ENCODE measurements at regions not wholly inside any gene's neighbourhood (a gene's known extent, or its start where the extent isn't known, plus 50 kb on each side); places are given as distances from the start of the nearest gene placed in this dataset.

DNA sequence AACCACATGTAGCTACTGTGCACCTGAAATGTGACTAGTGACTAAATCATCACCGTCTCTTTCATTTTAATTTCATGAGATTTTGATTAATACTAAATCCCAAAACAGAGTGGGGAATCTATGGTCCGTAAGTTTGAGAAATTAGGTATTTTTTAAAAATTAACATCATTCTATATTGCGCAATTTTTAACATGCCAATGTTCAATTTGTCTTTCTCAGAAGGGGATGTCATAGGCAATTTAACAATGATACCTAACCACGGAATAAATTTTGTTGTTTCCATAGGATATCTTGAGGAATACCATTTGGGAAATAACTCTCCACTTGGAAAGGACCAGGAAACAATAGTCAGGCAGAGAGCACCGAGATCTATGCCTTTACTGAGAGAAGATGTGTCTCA is 267.7 kb downstream of the FAM76B start:
- TF ChIP-seq, protein P1, sequence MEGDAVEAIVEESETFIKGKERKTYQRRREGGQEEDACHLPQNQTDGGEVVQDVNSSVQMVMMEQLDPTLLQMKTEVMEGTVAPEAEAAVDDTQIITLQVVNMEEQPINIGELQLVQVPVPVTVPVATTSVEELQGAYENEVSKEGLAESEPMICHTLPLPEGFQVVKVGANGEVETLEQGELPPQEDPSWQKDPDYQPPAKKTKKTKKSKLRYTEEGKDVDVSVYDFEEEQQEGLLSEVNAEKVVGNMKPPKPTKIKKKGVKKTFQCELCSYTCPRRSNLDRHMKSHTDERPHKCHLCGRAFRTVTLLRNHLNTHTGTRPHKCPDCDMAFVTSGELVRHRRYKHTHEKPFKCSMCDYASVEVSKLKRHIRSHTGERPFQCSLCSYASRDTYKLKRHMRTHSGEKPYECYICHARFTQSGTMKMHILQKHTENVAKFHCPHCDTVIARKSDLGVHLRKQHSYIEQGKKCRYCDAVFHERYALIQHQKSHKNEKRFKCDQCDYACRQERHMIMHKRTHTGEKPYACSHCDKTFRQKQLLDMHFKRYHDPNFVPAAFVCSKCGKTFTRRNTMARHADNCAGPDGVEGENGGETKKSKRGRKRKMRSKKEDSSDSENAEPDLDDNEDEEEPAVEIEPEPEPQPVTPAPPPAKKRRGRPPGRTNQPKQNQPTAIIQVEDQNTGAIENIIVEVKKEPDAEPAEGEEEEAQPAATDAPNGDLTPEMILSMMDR (IDR thresholded peaks at IDR 0.05; ENCODE audit: low read depth, low read length): no peak
- no peak for TF ChIP-seq EZH2phosphoT487 (IDR thresholded peaks at IDR 0.05; ENCODE audit: low read depth)

Data from OCI-LY3 (cell line).